Adipocyte (in vitro differentiated cells): ENCODE measurements at regions not wholly inside any gene's neighbourhood (a gene's known extent, or its start where the extent isn't known, plus 50 kb on each side); places are given as distances from the start of the nearest gene placed in this dataset.
A peak's percentile ranks its signal among the peaks of the same experiment; 100 is the strongest.

Source experiments
- DNase-seq: peaks from one replicate; pipeline ENCODE4 v3.0.0-alpha.2; 2015; ENCODE audit warnings: low read depth
- H3K27me3 ChIP-seq: replicated peaks from 2 replicates; pipeline ENCODE4 v1.7.0; 2013; ENCODE audit warnings: mild to moderate bottlenecking, low read length, moderate library complexity; ENCODE audit not compliant: control insufficient read depth, insufficient read depth
- H3K36me3 ChIP-seq: 2 replicates; pipeline ENCODE4 v1.7.0; 2013; ENCODE audit warnings: low read length, mild to moderate bottlenecking, moderate library complexity; ENCODE audit not compliant: control insufficient read depth, insufficient read depth, severe bottlenecking
- H3K4me1 ChIP-seq: 2 replicates; pipeline ENCODE4 v1.7.0; 2013; ENCODE audit warnings: mild to moderate bottlenecking, low read length, moderate library complexity; ENCODE audit not compliant: control insufficient read depth, insufficient read depth
- H3K4me3 ChIP-seq: 2 replicates; pipeline ENCODE4 v1.7.0; 2013; ENCODE audit warnings: mild to moderate bottlenecking, low read length, moderate library complexity
- H3K9ac ChIP-seq: 2 replicates; pipeline ENCODE4 v1.7.0; 2013; ENCODE audit warnings: mild to moderate bottlenecking, low read length, moderate library complexity
- H3K9me3 ChIP-seq: 2 replicates; pipeline ENCODE4 v1.7.0; 2013; ENCODE audit warnings: mild to moderate bottlenecking, low read length, moderate library complexity; ENCODE audit not compliant: control insufficient read depth

DNA sequence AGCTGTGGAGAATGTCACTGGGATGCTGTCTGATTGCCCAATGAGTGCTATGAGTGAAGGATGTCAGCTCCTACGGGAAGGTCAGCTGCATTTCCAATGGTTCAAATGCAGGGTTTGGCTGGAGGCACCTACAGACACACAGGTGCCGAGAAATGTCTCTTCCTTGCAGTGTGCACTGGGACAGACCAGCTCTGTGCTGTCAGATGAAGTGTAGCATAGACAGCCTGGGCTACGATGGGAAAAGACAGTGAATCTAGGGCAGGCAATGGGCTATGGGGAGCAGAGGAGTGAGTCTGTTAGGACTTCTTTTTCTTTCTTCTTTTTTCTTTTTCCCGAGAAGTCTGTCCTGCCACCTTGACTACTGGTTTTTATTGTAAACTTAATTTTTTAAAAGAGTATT is 223.1 kb upstream of the EOMES start:
- Histone ChIP-seq H3K27me3 (no peaks in the 10 kb centered on the region), H3K4me1 (no peaks in the 10 kb centered on the region), H3K36me3 (no peaks in the 10 kb centered on the region), H3K4me3 (no peak overlapping the region), H3K9ac (no peak overlapping the region), H3K9me3 (peaks cover 10% of the 10 kb centered on the region)
- no peak for DNase-seq

DNA sequence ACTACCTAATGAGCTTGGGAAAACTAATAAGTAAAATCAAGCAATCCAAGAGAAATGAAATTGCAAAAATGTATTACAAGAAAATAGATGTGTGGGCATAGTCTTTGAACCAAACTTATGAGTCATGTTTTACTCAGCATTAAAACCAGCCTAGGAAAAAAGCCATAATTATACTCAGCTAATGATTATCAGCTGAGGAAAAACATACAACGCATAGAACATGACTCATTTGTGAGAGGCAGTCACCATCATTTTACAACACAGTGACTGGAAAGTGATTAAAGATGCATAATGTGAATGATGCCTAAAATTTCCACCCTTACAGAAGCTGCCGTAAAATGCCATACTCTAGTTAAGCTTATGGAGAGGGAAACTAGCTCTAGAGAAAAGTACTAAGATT is 238.0 kb upstream of the EOMES start:
- no peaks in the 10 kb centered on the region for H3K27me3 ChIP-seq
- DNase-seq: no peak

GRCh38 chr3:27963519-27963918 is 241.4 kb upstream of the EOMES start:
- Histone ChIP-seq H3K4me1 (peaks cover 11% of the 10 kb centered on the region), H3K27me3 (no peaks in the 10 kb centered on the region), H3K4me3 (no peak overlapping the region), H3K9me3 (no peaks in the 10 kb centered on the region), H3K9ac (no peak overlapping the region), H3K36me3 (no peaks in the 10 kb centered on the region)
- no peak for DNase-seq

More for the DNA sequence above, 238.0 kb upstream of the EOMES start:
- Histone ChIP-seq H3K9me3 (no peaks in the 10 kb centered on the region), H3K4me1 (peaks cover 11% of the 10 kb centered on the region), H3K9ac (no peak overlapping the region), H3K4me3 (no peak overlapping the region), H3K36me3 (no peaks in the 10 kb centered on the region)

GRCh38 chr3:27971600-27971999 is 249.5 kb upstream of the EOMES start:
- Histone ChIP-seq H3K9ac (no peak overlapping the region), H3K4me3 (no peak overlapping the region), H3K9me3 (no peaks in the 10 kb centered on the region), H3K36me3 (no peaks in the 10 kb centered on the region), H3K27me3 (no peaks in the 10 kb centered on the region), H3K4me1 (peaks cover 3% of the 10 kb centered on the region)
- no peak for DNase-seq

DNA sequence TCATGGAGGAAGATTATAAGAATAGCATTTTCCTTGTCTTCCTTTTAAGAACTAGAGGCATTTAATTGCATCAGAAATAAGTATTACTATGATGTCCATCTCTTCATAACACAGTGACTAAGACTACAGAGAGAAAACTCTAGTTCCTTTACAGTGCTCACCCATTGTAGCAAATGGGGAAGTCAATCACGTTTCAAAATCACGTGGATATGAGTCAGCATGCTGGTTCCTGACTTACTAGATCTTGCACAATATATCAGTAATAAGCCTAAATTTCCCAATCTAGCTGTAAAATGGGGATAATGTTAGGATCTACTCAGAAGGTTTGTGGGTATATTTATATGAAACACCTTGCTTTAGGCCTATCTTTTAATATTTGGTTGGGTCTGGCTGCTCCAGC is 254.8 kb upstream of the EOMES start:
- no peak for DNase-seq
- H3K9me3 ChIP-seq: no peaks in the 10 kb centered on the region
- H3K36me3 ChIP-seq: no peaks in the 10 kb centered on the region
- H3K27me3 ChIP-seq: no peaks in the 10 kb centered on the region
- H3K9ac ChIP-seq: peak overlapping the region; percentile 4
- peaks cover 4% of the 10 kb centered on the region for H3K4me1 ChIP-seq
- H3K4me3 ChIP-seq: no peak overlapping the region

GRCh38 chr3:27978440-27978839 is 256.3 kb upstream of the EOMES start:
- Histone ChIP-seq H3K9ac (no peak overlapping the region), H3K36me3 (no peaks in the 10 kb centered on the region), H3K4me1 (peaks cover 4% of the 10 kb centered on the region), H3K27me3 (no peaks in the 10 kb centered on the region), H3K4me3 (no peak overlapping the region), H3K9me3 (no peaks in the 10 kb centered on the region)
- no peak for DNase-seq

DNA sequence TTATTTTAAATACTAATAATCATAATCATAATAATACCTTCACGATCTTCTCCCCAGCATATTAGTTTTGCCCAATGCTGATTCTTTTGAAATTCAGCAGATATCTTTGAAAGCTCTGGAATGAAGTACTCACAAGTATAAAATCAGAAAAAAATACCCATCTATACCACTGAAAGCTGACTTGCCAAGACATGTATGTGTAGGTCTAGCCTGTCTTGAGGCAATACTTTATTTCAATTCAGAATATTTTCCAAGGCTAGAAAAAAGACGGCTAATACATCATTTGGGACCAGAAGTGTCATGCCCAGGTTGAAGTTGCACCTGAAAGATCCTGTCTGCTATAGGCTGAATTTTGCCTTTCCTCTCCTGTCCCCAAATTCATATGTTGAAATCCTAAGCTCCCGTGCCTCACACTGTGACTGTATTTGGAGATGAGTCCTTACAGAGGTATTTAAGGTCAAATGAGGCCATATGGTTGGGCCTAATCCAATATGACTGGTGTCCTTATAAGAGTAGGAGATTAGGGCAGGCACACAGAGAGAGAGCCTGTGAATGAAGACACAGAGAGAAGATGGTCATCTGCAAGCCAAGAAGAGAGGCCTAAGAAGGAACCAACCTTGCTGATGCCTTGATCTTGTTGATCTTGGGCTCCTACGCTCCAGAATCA is 255.9 kb upstream of the CMC1 start:
- no peaks in the 10 kb centered on the region for H3K36me3 ChIP-seq
- H3K9ac ChIP-seq: no peak overlapping the region
- no peaks in the 10 kb centered on the region for H3K9me3 ChIP-seq
- H3K4me1 ChIP-seq: peaks cover 10% of the 10 kb centered on the region
- no peak for DNase-seq
- H3K4me3 ChIP-seq: no peak overlapping the region
- H3K27me3 ChIP-seq: no peaks in the 10 kb centered on the region

- DNase-seq: no peak
- H3K9me3 ChIP-seq: no peaks in the 10 kb centered on the region
- H3K4me3 ChIP-seq: no peak overlapping the region
- no peak overlapping the region for H3K9ac ChIP-seq
- no peaks in the 10 kb centered on the region for H3K36me3 ChIP-seq
- no peaks in the 10 kb centered on the region for H3K27me3 ChIP-seq
- H3K4me1 ChIP-seq: peaks cover 10% of the 10 kb centered on the region
Observed at GRCh38 chr3:27986234-27986879, 255.1 kb upstream of the CMC1 start.

- Histone ChIP-seq H3K4me3 (no peak overlapping the region), H3K9ac (no peak overlapping the region), H3K27me3 (no peaks in the 10 kb centered on the region), H3K4me1 (peaks cover 10% of the 10 kb centered on the region), H3K36me3 (no peaks in the 10 kb centered on the region), H3K9me3 (no peaks in the 10 kb centered on the region)
- no peak for DNase-seq
Observed at GRCh38 chr3:27990324-27990723, 251.1 kb upstream of the CMC1 start.

DNA sequence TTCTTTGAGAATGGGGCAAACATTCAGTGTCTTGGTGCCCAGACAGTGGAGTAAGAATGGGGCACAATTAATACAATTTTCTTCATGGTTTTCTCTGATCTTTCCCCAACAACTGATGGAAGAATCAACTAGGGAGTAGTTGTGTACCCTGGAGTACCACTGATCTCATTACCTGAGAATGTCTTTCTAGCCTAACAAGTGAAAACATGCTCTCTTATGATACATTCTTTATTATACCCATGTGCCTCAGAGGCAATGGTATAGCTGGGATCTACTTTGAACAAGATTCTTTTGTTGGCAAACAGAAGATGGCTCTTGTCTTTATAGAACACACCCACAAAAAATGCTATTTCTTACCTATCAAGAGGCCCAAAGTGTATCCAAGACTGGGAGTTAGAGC is 250.6 kb upstream of the CMC1 start:
- no peak overlapping the region for H3K4me3 ChIP-seq
- H3K9me3 ChIP-seq: no peaks in the 10 kb centered on the region
- DNase-seq: no peak
- no peaks in the 10 kb centered on the region for H3K36me3 ChIP-seq
- no peaks in the 10 kb centered on the region for H3K27me3 ChIP-seq
- peaks cover 5% of the 10 kb centered on the region for H3K4me1 ChIP-seq
- H3K9ac ChIP-seq: no peak overlapping the region

DNA sequence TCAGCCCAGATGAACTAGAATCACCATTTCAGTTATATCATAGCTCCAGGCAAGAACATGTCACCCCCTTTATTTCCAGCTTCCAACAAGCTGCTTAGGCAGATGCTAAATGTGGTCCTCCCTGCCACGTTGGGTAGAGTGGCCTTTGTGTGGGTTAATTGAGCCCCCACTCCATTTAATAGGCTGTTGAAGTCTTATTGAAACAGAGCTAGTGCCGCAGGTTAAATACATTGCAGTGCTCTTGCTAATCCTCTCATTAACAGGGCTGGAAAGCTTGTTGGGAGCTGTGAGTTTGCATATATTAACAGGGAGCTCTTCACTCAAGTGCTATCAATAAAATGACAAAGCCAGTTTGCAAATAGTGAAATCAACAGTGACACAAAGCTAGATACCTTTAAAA is 248.4 kb upstream of the CMC1 start:
- Histone ChIP-seq H3K4me1 (no peaks in the 10 kb centered on the region), H3K9ac (no peak overlapping the region), H3K9me3 (no peaks in the 10 kb centered on the region), H3K36me3 (no peaks in the 10 kb centered on the region), H3K4me3 (no peak overlapping the region), H3K27me3 (no peaks in the 10 kb centered on the region)
- no peak for DNase-seq

GRCh38 chr3:28000608-28001007 is 240.8 kb upstream of the CMC1 start:
- DNase-seq: no peak
- Histone ChIP-seq H3K9me3 (peaks cover 15% of the 10 kb centered on the region), H3K4me3 (no peak overlapping the region), H3K27me3 (no peaks in the 10 kb centered on the region), H3K36me3 (no peaks in the 10 kb centered on the region), H3K9ac (no peak overlapping the region), H3K4me1 (no peaks in the 10 kb centered on the region)
